ENCODE measurements at regions not wholly inside any gene's neighbourhood (a gene's known extent, or its start where the extent isn't known, plus 50 kb on each side); places are given as distances from the start of the nearest gene placed in this dataset.
"Not testable (repeated sequence)": the region's sequence is repeated elsewhere in the genome, so short reads cannot be mapped to it uniquely, and the experiment has no call there.

DNA sequence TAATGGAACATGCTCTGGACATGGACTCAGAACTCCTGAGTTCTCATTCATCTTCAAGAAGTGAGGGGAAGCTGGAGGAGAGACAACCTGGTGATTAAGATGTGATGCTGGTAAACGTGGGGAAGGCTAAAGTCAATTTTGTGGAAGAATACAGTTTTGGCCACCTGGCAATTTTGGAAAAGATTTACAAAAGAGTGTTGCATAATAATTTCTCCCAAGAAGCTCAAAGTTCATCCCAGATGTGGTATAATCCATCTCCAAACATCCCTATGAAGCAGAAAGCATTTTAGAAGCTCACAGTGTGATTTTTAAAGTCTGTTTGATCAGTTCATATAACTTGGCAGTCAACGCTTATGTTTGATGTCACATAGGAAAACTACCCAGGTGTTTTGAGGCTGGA, 208.7 kb downstream of the LMX1A start:
- DNase-seq: no peak

DNA sequence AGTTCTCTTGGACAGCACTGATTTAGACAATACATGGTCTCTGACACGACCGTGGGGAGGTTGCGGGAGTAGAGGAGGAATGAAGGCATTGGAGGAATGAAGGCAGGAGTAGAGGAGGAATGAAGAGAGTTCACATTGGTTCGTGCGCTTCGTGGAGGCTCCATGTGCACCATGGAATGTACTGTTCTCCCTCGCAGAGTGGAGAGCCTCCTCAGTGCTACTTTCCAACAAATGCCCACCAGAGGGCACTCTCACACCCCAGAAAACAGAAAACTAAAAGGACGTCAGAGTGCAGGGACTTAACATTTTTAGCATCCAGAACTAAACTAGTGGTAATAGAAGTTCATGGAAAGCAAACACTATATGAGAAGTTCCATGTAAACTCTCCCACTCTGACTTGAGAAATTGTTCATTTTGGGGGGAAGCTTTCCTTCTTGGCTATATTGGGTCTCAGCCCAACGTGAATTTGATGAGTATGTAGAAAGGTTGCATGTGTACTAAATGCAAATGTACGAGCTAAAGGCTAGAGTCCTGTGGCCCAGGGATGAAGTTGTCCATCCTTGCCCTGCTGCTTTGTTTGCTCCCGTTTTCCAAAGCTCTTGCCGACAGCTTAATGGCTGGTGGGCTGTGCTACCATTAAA, 211.6 kb downstream of the LMX1A start:
- peak; percentile 62 for DNase-seq

DNA sequence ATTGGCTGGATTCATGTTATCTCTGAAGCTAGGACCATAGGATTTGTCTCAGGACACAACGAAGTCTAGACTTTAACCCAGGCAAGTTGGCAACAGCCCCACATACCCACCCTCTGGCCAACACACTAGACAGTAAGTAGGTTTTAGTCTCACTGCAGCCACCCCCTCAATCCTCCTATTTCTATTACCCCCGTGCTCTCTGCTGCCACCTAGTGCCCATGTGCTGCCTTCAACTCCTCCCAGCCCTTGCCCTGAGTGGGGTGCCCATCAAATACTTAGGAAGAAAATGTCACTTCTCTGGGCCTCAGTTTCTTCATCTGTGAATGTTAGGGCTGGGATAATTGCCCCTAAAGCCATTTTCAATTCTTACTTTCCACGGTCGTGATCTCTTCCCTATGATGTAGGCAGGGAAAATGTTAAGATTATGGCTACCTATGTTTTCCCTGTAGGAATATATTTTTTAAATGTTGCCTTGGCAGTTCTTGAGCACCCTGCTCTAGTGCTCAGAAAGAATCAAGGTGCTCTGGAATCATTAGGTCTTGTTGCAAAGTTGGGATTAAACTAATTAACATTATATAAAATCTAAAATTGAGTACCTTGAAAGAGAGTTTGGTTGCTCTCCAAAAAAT, 213.0 kb downstream of the LMX1A start:
- no peak for DNase-seq

DNA sequence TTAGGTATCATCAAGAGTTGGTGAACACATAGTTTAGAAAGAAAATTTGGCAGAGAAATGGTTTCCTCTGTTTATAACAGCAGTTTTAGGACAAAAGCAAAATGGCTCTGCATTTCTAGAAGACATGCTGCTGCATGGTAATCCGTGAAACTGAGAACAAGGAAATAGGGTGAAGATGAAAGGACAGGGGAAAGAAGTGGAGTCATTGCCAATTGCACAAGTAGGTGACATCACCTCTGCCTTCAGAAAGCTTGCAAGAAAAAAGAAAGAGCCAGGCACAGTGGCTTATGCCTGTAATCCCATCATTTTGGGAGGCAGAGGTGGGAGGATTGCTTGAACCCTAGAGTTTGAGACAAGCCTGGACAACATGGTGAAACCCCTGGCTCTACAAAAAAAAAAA, 217.6 kb downstream of the LMX1A start:
- no peak for DNase-seq

DNA sequence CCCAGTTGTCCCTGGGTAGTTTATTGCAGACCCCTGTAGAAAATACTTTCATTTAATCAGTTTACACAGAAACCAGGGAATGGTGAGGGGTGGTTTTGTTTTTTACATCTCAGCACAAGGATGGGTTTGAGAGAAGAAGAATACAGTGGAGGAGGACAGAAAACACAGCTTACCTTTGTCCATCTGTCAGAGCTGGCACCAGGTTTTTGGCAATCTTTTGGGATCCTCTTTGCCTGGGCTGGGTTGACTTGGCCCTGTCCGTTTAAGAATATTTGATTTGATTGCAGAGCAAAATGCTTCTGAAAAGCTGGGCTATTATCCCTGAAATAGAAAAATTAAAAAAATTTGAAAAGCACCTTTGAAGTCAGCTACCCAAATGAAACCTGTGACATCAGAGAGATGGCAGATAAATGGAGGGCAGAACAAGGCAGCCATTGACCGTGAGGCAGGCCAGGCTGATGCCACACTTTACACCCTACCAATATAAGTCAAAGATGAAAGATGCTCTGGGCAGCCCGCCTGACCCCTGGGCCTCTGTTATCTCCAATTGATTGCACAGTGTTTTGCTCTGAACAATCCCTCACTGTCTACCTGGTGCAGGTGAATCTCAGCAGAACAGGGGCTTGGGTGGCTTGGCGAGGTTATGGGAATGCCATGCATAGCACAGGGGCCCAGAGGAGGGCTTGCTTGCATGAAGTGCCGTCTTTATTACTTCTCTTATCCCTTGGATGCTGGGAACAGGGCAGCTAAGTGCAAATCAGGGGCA, 218.8 kb downstream of the LMX1A start:
- no peak for DNase-seq

DNA sequence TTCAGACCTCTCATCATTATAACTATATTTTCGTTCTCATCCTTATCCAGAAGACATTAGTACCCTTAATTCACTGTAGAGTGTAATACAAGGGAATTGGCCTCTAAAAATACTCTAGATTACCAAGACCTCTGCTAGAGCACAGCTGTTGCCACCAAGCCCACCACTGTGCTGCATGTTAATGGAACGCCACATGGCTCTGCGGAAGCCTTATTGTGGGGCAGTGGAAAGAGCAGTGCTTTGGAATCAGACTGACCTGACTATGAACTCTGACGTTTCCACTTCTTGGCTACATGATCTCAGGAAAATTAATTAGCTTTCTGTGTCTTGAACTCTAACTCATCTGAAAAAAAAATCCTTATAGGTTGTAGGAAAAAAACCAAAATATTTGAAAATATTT, 222.1 kb downstream of the LMX1A start:
- DNase-seq: no peak

DNA sequence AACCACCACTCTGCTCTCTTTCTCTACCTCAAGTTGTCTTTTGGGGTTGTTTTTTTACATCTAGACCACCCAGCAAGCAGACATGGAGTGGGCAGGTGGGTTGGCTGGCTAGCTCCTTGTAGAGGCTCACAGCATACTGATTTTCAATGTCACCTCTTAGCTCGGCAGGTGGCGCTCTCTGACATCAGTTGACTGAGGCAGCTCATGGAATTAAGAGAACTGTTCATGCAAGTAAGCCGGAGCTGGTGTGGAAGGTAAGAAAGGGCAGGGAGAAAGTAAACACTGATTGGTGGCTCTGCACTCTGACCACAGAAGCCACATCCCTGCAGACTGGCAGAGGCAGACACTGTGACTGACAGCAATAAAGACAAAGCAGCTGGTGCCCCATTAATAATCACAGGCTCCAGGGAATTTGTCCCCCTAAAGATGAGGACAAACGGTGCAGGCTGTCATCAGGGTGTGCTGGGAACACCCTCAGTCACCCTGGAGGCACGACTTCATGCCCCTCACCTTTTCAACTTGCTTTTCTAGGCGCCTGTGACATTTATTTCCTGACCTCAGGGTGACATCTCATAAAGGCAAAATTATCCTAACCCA, 226.8 kb downstream of the LMX1A start:
- peak; percentile 45 for DNase-seq

DNA sequence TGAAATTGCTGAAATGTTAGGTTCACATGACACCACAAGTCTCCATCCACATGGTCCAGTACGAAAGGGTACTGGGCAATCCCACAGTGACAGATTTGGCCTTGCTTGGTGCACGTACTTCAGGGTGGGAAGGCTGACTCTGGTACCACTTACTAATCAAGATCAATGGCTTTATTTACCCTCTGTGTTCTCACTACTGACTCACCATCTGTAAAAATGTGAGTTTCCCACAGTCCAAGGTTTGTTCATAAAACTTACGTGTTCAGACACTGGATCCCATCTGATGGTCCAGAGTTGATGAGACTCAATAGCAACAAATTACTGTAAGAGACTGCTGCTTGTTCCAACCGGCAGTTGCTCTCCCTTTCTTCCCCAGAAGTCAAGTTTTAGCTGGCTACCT, 231.7 kb downstream of the LMX1A start:
- no peak for DNase-seq

DNA sequence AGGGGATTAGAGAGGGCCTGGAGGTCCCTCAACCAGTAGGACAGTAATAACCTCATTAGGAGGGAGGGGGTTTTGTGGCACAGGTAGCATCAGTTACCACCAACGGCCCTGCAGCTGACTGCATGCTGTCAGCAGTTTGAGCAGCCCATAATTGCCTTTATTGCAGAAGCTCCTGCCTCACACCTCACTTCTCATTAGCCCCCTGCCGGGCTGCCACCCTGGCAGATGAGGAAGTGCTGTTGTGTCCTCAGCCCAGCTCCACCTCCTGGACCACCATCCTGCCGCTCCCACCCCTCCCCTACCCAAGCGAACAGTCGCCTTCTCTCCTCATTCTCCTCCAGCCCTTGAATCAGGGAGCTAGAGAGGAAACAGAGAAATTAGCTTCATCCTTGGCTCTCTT, 237.4 kb downstream of the LMX1A start:
- no peak for DNase-seq

DNA sequence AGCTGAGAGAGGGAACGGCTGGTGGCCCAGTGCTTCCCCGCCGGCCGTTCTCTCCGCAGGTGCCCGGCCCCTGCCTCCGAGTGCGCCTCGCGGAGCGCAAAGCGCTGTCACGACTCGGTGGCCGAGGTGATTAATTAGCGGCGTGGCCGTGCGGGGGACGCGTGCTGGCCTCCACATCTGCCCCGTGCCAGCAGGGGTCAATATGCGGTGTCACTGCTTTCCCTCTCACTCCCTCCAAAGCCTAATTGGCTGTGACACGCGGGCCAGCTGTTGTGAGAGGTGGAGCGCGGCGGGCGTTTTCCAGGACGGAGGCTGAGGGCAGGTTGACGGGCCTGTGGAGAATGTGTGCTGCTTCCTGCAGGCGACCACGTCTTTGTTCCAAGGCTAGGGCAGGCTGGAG, 239.0 kb downstream of the LMX1A start:
- no peak for DNase-seq

DNA sequence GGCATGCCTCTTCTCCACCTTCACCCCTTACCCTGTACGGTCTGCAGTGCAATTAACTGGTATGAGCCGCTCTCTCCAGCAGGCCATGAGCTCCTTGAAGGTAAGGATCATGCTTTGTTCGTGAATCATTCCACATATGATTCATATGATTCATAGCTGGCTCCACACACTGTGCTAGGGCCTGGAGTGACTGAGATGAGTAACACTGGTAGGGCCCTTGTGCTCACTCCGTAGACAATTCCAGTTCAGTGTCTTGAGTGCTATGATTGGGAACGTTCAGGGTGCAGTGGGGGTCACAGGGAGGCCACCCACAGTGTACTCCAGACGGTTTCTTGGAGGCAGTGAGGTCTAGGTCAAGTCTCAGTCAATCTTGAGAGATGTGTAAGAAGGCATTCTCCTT, 239.8 kb downstream of the LMX1A start:
- peak; percentile 92 for DNase-seq

DNA sequence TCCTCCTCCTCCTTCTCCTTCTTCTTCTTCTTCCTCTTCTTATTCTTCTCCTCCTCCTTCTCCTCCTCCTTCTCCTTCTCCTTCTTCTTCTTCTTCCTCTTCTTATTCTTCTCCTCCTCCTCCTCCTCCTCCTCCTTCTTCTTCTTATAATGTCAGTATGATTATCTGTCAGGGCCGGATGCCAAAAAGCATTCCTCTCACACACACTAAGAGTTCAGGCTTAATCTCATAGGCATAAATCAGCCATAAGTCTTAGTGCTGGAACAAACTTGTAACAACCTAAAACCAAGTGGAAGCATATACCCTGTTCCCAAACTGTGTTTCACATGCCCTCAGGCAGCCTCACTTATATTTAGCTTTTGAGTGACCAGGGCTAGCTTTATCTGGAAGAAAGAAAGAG, 240.3 kb downstream of the LMX1A start:
- peak; percentile 66 for DNase-seq

DNA sequence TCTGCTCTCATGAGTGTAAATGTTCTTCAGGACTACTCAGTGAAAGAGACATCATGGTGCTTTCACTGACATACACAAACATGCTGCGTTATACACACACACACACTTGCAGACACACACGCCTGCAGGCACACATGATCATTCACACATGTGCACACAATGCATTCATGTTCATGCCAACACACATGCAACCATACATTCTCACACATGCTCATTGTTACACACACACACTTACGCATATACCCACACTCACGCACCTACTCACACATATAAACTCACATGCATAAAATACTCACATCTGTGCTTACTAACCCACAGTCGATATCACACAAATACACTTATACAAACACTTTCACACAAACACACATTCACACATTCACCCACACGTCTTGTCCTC, 241.6 kb downstream of the LMX1A start:
- DNase-seq: no peak

DNA sequence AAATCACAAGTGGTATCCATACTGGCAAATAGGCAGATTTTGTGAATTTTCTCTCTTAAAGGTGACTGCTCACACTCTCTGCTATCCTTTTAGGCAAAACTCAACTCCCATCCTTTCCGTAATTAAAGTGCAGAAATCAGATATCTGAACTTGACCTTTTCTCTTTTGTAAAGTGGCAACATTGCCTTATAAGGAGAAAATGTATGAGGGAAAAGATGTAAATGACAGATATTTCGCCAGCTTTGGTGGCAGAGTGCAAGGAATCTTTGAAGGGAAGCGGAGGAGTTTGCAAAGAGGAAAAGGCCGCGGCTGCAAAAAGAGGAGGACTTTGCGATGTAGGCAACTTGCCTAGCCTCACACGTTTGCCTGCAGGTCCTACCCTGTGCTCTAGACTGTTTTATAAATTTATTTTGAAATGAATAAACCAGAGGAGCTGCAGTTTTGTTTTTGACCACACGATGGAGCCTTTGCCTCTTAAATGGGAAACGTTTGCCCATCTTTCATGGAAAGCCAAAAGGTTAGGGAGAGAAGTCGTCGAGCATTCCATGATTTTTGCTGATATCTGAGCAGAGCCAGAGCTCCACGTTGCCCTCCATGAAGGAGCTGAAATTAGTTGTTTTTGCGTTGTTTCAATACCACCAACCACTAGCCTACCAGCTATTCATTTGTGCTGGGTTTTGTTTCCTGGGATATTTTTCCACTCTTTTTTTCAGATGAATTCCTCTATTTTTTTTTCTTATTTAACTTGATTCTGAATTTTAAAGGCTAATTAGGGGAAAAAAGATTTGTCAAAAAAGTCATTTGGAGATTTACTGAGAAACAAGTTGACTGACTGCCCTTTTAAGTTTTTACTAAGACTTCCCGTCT, 242.3 kb downstream of the LMX1A start:
- peak; percentile 52 for DNase-seq

DNA sequence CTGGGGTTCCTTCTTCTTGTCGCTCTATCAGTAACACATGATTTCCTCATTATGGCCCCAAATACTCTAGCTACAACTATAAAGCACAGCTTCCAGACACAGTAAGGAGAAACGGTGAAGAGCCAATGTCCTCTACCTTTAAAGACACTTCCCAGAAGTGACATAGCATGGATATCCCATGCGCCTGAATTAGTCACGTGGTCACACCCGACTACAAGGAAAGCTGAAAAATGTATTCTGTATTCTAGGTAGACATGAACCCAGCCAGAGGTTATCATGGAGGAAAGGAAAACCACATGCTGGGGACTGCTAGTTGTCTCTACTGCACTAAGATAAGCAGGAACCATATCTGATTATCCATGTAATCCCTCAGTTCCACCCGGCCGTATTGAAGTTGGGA, 244.3 kb downstream of the LMX1A start:
- DNase-seq: no peak

DNA sequence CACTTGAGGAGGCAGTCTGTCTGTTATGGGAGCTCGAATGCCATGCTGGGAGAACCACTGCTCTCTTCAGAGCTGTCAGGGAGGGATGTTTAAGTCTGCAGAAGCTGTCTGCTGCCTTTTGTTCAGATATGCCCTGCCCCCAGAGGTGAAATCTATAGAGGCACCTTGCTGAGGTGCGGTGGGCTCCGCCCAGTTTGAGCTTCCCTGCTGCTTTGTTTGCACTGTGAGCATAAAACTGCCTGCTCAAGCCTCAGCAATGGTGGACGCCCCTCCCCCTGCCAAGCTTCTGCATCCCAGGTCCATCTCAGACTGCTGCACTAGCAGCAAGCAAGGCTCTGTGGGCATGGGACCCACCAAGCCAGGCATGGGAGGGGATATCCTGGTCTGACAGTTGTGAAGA, 247.5 kb downstream of the LMX1A start:
- no peak for DNase-seq

DNA sequence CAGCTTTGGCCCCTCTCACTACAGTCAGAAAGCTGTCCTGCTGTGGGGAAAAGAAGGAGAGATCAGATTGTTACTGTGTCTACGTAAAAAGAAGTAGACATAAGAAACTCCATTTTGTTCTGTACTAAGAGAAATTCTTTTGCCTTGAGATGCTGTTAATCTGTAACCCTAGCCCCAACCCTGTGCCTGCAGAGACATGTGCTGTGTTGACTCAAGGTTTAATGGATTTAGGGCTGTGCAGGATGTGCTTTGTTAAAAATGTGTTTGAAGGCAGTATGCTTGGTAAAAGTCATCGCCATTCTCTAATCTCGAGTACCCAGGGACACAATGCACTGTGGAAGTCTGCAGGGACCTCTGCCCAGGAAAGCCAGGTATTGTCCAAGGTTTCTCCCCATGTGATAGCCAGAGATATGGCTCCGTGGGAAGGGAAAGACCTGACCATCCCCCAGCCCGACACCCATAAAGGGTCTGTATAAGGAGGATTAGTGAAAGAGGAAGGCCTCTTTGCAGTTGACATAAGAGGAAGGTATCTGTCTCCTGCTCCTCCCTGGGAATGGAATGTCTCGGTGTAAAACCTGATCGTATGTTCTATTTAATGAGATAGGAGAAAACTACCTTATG, 263.9 kb downstream of the LMX1A start:
- DNase-seq: not testable (repeated sequence)

DNA sequence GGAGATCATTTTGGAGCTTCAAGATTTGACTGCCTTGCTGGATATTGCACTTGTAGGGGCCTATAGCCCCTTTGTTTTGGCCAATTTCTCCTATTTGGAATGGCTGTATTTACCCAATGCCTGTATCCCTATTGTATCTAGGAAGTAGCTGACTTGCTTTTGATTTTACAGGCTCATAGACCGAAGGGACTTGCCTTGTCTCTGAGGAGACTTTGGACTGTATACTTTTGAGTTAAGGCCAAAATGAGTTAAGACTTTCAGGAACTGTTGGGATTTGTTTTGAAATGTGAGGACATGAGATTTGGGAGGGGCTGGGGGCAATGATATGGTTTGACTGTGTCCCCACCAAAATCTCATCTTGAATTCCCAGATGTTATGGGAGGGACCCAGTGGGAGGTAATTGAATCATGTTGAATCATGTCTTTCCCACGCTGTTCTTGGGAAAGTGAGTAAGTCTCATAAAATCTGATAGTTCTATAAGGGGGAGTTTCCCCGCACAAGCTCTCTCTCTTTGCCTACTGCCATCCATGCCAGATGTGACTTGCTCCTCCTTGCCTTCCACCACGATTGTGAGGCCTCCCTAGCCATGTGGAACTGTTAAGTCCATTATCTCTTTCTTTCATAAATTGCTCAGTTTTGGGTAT, 276.1 kb downstream of the LMX1A start:
- no peak for DNase-seq

DNA sequence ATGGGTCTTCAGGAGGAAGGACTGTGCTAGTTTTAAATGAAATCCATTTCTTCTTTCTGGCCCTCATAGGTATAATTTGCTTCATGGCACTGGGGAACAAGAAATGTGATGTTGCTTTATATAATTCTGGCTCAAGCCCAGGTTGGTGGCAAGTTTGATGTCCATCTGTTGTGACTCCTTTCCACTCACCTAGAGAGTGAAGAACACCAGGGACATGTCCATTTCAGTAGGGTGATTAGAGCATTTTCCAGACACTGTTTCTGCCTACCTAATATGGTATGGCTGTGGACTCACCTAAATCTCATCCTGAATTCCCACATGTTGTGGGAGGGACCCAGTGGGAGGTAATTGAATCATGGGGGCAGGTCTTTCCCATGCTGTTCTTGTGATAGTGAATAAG, 278.1 kb downstream of the LMX1A start:
- no peak for DNase-seq

DNA sequence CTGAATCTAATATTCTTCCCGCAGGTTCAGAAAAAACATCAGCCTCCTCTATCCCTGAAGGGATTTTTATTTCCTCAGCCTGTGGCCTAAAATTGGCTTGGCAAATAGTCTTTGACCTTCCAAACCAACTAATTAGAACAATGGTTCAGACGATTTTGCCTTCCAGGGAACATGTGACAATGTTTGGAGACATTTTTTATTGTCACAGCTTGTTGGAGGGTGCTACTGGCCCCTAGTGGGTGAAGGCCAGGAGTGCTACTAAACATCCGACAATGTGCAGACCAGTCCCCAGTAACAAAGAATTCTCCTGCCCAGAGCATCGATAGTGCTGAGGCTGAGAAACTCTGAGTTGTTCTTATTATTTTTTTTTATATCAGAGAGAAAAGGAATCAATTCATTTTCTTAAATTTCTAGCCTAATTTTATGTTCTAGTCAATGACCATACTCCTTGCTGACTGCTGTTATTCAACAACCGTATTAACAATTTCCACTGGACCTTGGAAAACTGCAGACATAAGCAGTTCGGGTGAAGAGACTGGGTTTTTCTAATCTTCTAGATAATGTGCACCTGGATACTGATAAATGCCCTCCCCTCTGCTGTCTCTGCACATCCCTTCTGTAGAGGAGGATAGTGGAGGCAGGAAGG, 280.7 kb downstream of the LMX1A start:
- DNase-seq: no peak
